Activated naive CD4-positive, alpha-beta T cell treated with anti-CD3 and anti-CD28 coated beads, Interleukin-2, amount 50 U/mL, for 72 hours (primary cell): ENCODE measurements at regions not wholly inside any gene's neighbourhood (a gene's known extent, or its start where the extent isn't known, plus 50 kb on each side); places are given as distances from the start of the nearest gene placed in this dataset.

Source experiments
- ATAC-seq, 2 donors: fragments of 150-1000 bp; cut with Tn5 transposase; 2 replicates each; pipeline ENCODE4 v1.10.0; 2021; ENCODE audit warnings: mild to moderate bottlenecking in 2 of 2, moderate library complexity in 2 of 2
- DNase-seq, 2 donors: peaks; one replicate each; pipeline ENCODE4 v3.0.0; 2021 to 2022; ENCODE audit warnings: low spot score in 2 of 2
- H3K27ac Mint-ChIP-seq, 2 donors: one replicate each; pipeline ENCODE4 v1.8.0; 2022; ENCODE audit warnings: mild to moderate bottlenecking in 2 of 2, mixed read lengths in 2 of 2
- H3K36me3 Mint-ChIP-seq, 2 donors: one replicate each; pipeline ENCODE4 v1.8.0; 2022; ENCODE audit warnings: mixed read lengths in 2 of 2
- H3K9me3 Mint-ChIP-seq, 2 donors: one replicate each; pipeline ENCODE4 v1.8.0; 2022; ENCODE audit warnings: mixed read lengths in 2 of 2

DNA sequence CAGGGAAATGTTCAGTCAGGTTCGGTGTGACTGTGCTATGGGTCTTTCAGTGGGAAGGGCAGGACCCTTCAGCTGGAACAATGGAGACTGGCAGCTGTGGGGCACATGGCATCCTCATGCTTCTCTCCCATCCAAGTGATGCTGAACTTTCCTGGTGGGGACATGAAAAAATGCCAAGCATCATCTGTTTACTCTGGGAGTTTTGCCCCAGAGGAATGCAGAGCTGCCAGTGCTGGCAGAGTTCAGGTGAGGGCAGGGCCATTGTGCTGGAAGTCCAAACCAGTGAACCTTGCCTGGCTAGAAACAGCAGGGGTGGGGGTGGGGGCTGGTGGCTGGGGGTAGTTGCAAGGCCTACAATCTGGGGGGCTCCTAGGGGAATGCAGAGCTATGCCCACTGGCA is 1320.6 kb downstream of the PCDH9 start:
- ATAC-seq (no peak), DNase-seq (no peak)
- H3K9me3 Mint-ChIP-seq: peaks cover 20 to 23% of the 10 kb centered on the region in 2 donors
- H3K27ac Mint-ChIP-seq: no peak overlapping the region
- H3K36me3 Mint-ChIP-seq: peaks cover 0 to 16% of the 10 kb centered on the region in 2 donors

DNA sequence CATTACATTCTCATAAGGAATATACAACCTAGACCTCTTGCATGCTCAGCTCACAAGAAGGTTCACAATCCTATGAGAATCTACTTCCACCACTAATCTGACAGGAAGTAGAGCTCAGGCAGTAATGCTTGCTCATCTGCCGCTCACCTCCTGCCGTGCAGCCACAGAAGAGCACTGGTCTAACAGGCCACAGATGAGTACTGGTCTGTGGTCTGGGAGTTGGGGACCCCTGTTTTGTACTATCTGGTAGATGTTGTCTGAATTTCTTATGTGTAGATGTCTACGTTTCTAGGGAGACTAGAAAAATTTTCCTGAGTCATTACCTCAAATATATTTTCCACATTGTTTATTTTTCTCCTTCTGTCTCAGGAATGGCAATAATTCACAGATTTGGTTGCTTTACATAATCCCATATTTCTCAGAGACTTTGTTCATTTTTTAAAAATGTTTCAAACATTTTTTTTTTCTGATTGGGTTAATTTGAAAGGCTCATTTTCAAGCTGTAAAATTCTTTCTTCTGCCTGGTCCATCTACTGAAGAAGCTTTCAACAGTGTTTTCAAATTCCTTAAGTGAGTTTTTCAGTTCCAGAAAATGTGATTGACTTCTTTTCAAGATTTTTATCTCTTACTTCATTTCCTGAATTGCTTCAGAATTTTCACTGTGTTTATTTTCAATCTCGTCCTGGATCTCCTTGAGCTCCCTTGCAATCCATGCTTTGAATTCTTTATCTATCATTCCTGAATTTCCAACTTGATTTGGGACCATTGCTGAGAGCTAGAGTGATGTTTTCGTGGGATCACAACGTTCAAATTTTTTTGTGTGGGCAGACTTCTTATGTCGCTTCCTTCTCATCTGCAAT is 1322.2 kb downstream of the PCDH9 start:
- Mint-ChIP-seq H3K9me3 (peaks cover 20 to 23% of the 10 kb centered on the region in 2 donors), H3K36me3 (peaks cover 0 to 16% of the 10 kb centered on the region in 2 donors), H3K27ac (no peak overlapping the region)
- ATAC-seq (no peak), DNase-seq (no peak)

- peaks cover 0 to under 1% of the 10 kb centered on the region in 2 donors for H3K36me3 Mint-ChIP-seq
- no peak overlapping the region for H3K27ac Mint-ChIP-seq
- peaks cover 20 to 21% of the 10 kb centered on the region in 2 donors for H3K9me3 Mint-ChIP-seq
- no peak for DNase-seq
- ATAC-seq: no peak
These were observed 1328.4 kb downstream of the PCDH9 start for GRCh38 chr13:65901723-65902122.

DNA sequence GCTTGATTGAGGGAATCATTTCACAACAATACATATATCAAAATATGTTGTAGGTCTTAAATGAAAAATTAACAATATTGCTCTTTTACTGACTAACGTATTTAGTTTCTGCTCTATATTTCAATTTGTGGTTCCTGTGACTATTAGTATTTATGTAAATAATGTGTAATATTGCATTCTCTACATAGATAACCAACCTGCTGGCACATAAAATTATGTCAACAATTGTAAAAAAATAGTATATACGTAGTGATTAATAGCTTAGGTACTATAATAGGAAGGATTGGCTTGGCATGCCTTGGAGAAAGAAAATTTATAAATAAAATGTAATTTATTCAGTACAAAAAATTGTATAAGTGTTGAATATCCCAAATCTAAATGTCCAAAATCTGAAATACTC is 1336.1 kb downstream of the PCDH9 start:
- Mint-ChIP-seq H3K36me3 (no peaks in the 10 kb centered on the region), H3K9me3 (peaks cover 8 to 9% of the 10 kb centered on the region in 2 donors), H3K27ac (no peak overlapping the region)
- DNase-seq (no peak), ATAC-seq (no peak)

- ATAC-seq (no peak), DNase-seq (no peak)
- Mint-ChIP-seq H3K9me3 (peaks cover 3 to 5% of the 10 kb centered on the region in 2 donors), H3K27ac (no peak overlapping the region), H3K36me3 (no peaks in the 10 kb centered on the region)
These were observed 1337.3 kb downstream of the PCDH9 start for GRCh38 chr13:65892859-65893258.

DNA sequence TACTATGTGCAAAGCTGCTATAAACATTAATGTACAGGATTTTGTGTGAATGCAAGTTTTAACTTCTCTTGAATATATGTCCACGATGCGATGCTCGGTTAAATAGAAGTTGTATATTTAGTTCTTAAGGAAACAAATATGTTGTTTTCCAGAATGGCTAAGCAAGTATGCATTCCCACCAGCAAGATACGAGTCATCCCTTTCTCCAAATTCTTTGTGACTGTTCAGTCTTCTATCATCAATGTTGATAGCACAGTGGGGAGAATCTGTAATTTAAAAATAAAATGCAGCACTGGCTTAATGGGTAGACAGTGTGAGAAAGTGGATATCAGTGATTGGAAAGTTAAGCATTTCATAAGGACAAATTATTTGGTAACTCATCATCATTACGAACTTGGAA is 1340.8 kb downstream of the PCDH9 start:
- no peak overlapping the region for H3K27ac Mint-ChIP-seq
- peaks cover 3 to 8% of the 10 kb centered on the region in 2 donors for H3K9me3 Mint-ChIP-seq
- H3K36me3 Mint-ChIP-seq: no peaks in the 10 kb centered on the region
- ATAC-seq (no peak), DNase-seq (no peak)

- H3K36me3 Mint-ChIP-seq: no peaks in the 10 kb centered on the region
- no peak for DNase-seq
- no peak overlapping the region for H3K27ac Mint-ChIP-seq
- peaks cover 8 to 18% of the 10 kb centered on the region in 2 donors for H3K9me3 Mint-ChIP-seq
- no peak for ATAC-seq
These were observed 1347.3 kb downstream of the PCDH9 start for GRCh38 chr13:65882810-65883209.

- H3K9me3 Mint-ChIP-seq: peaks cover 12 to 18% of the 10 kb centered on the region in 2 donors
- no peak for ATAC-seq
- no peaks in the 10 kb centered on the region for H3K36me3 Mint-ChIP-seq
These were observed 1348.5 kb downstream of the PCDH9 start for GRCh38 chr13:65881561-65882155.

GRCh38 chr13:65875031-65875430 is 1355.1 kb downstream of the PCDH9 start:
- DNase-seq (no peak), ATAC-seq (no peak)
- H3K9me3 Mint-ChIP-seq: peaks cover 19 to 21% of the 10 kb centered on the region in 2 donors
- no peak overlapping the region for H3K27ac Mint-ChIP-seq
- H3K36me3 Mint-ChIP-seq: no peaks in the 10 kb centered on the region

More at GRCh38 chr13:65881561-65882155, 1348.5 kb downstream of the PCDH9 start:
- DNase-seq: no peak
- no peak overlapping the region for H3K27ac Mint-ChIP-seq

DNA sequence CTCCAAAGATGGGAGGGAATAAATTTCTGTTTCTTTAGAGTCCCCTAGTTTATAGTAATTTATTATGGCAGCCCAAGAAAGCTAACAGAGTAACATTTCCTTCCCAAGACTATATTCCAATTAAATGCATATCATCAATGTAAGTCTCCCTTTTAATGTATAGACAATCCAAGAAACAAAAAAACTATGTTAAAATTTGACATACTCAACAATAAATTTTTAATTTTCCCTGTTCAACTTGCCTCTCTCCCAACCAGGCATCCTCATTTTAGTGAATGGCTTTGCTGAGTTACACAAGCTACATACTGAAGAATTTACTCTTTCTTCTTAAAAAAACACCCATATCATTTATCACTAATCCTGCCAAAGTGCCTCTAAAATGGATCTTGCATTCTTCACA is 1357.7 kb downstream of the PCDH9 start:
- ATAC-seq (no peak), DNase-seq (no peak)
- Mint-ChIP-seq H3K36me3 (no peaks in the 10 kb centered on the region), H3K9me3 (peaks cover 20 to 23% of the 10 kb centered on the region in 2 donors), H3K27ac (no peak overlapping the region)

DNA sequence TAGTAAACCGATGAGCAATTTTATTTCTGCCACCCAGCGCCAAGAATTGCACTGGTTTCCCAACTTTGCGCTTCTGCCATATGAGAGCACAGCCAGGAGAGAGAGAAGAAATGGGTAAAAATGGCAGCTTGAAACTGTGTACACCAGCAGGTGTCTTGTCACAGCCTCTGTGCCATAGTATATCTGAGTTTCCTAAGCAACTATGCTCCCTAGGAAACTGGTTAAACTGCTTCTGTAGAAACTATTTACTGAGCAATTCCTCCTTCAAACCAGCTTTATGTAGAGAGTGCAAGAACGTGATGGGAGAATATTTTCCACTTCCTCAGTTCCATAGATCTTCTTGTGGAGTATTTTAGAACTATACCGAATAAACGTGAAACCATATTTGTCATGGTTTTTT is 1361.3 kb downstream of the PCDH9 start:
- no peak for ATAC-seq
- Mint-ChIP-seq H3K9me3 (peaks cover 32 to 34% of the 10 kb centered on the region in 2 donors), H3K36me3 (no peaks in the 10 kb centered on the region), H3K27ac (no peak overlapping the region)
- DNase-seq: no peak

- ATAC-seq: no peak
- Mint-ChIP-seq H3K27ac (no peak overlapping the region), H3K36me3 (no peaks in the 10 kb centered on the region), H3K9me3 (peaks cover 28 to 29% of the 10 kb centered on the region in 2 donors)
- DNase-seq: no peak
These were observed 1362.0 kb downstream of the PCDH9 start for GRCh38 chr13:65868099-65868498.

GRCh38 chr13:65866138-65866537 is 1364.0 kb downstream of the PCDH9 start:
- ATAC-seq: no peak
- Mint-ChIP-seq H3K36me3 (no peaks in the 10 kb centered on the region), H3K9me3 (peaks cover 18 to 19% of the 10 kb centered on the region in 2 donors), H3K27ac (no peak overlapping the region)
- no peak for DNase-seq

GRCh38 chr13:65865206-65865605 is 1364.9 kb downstream of the PCDH9 start:
- no peak for DNase-seq
- no peaks in the 10 kb centered on the region for H3K36me3 Mint-ChIP-seq
- H3K27ac Mint-ChIP-seq: no peak overlapping the region
- H3K9me3 Mint-ChIP-seq: peaks cover 18% of the 10 kb centered on the region in 2 donors
- ATAC-seq: no peak

GRCh38 chr13:65864039-65864438 is 1366.1 kb downstream of the PCDH9 start:
- Mint-ChIP-seq H3K36me3 (no peaks in the 10 kb centered on the region), H3K9me3 (peaks cover 18% of the 10 kb centered on the region in 2 donors), H3K27ac (no peak overlapping the region)
- no peak for ATAC-seq
- DNase-seq: no peak

GRCh38 chr13:65860306-65860705 is 1369.8 kb downstream of the PCDH9 start:
- no peaks in the 10 kb centered on the region for H3K36me3 Mint-ChIP-seq
- no peak overlapping the region for H3K27ac Mint-ChIP-seq
- no peak for DNase-seq
- no peak for ATAC-seq
- peaks cover under 1 to 4% of the 10 kb centered on the region in 2 donors for H3K9me3 Mint-ChIP-seq

- ATAC-seq (no peak), DNase-seq (no peak)
- no peaks in the 10 kb centered on the region for H3K36me3 Mint-ChIP-seq
- H3K27ac Mint-ChIP-seq: no peak overlapping the region
- H3K9me3 Mint-ChIP-seq: peaks cover 7 to 12% of the 10 kb centered on the region in 2 donors
These were observed 1372.1 kb downstream of the PCDH9 start for GRCh38 chr13:65857942-65858565.
